K562 (cell line): ENCODE measurements at regions not wholly inside any gene's neighbourhood (a gene's known extent, or its start where the extent isn't known, plus 50 kb on each side); places are given as distances from the start of the nearest gene placed in this dataset.
"Not testable (repeated sequence)": the region's sequence is repeated elsewhere in the genome, so short reads cannot be mapped to it uniquely, and the experiment has no call there.

Experiments used
- ATAC-seq: fragments of 200-7000 bp; cut with Tn5 transposase; 3 replicates; pipeline ENCODE4 v1.9.1; 2020; ENCODE audit warnings: moderate library complexity
- BruUV-seq: library from RNA; stranded (reverse); fragments of 400-500 nt; replicated peaks from 2 replicates; lab custom pipeline; 2021; lab: Mats Ljungman, UMichigan
- CTCF ChIA-PET: fragments of 300-600 bp; formaldehyde crosslinking; extraction: SDS; loops from one replicate; lab custom pipeline; 2021; ENCODE audit warnings: low intra/inter-chr PET ratio; lab: Yijun Ruan, JAX
- POLR2A ChIA-PET: fragments of 300-600, 350-650 bp; sonication (Branson Sonifier 250); formaldehyde crosslinking; extraction: SDS; loops from one replicate; lab custom pipeline; 2021; ENCODE audit warnings: antibody characterized with exemption, inconsistent platforms; lab: Yijun Ruan, JAX
- DNase-seq, 4 experiments: peaks; one replicate each; pipeline versions ENCODE4 v3.0.0 to v3.0.0-alpha.2; 2011 to 2018; ENCODE audit warnings: low spot score in 3 of 4, mixed read lengths in 3 of 4; ENCODE audit errors: extremely low read depth in 1 of 4
- FAIRE-seq: peaks from 2 replicates; lab custom pipeline; 2011; peaks lifted over from hg19 to GRCh38; lab: Jason Lieb, UNC
- H2AFZ ChIP-seq: 2 replicates; pipeline ENCODE4 v1.6.0; 2011; ENCODE audit warnings: low read depth, low read length, control low read depth, inconsistent platforms
- H3K27ac ChIP-seq: fragments of 200-600 bp; 3 replicates; pipeline ENCODE4 v1.8.0; 2011; ENCODE audit warnings: low read depth, mild to moderate bottlenecking, control low read depth, inconsistent platforms, low read length, moderate library complexity, mixed read lengths; ENCODE audit errors: extremely low read depth
- H3K27me3 ChIP-seq, 2 experiments: fragments of 300-600 bp in 1 of 2; 2 replicates in 1 of 2; 3 replicates in 1 of 2; pipeline versions ENCODE4 v1.6.0 to v1.8.0; 2011; ENCODE audit warnings: inconsistent platforms in 2 of 2, low read length in 2 of 2, mild to moderate bottlenecking in 1 of 2, mixed read lengths in 1 of 2, moderate library complexity in 1 of 2; ENCODE audit not compliant: control insufficient read depth in 2 of 2, insufficient read depth in 2 of 2
- H3K36me3 ChIP-seq: fragments of 300-600 bp; 3 replicates; pipeline ENCODE4 v1.8.0; 2011; ENCODE audit warnings: mild to moderate bottlenecking, low read length, inconsistent platforms; ENCODE audit not compliant: control insufficient read depth, insufficient read depth
- H3K4me1 ChIP-seq, 2 experiments: fragments of 200-600 bp in 1 of 2; replicated peaks in 1 of 2; 2 replicates in 1 of 2; 3 replicates in 1 of 2; pipeline versions ENCODE4 v1.5.1 to v1.8.0; 2011; ENCODE audit warnings: inconsistent platforms in 2 of 2, low read length in 2 of 2, mild to moderate bottlenecking in 1 of 2, mixed read lengths in 1 of 2, moderate library complexity in 1 of 2; ENCODE audit not compliant: control insufficient read depth in 2 of 2, insufficient read depth in 2 of 2
- H3K4me2 ChIP-seq: 2 replicates; pipeline ENCODE4 v1.6.1; 2011; ENCODE audit warnings: low read length, control low read depth, inconsistent platforms, mixed read lengths; ENCODE audit not compliant: insufficient read depth
- H3K4me3 ChIP-seq: fragments of 200-600 bp; sonication (generic), shearing (Covaris generic); 2 replicates; pipeline ENCODE4 v1.5.1; 2016; ENCODE audit warnings: control low read depth, inconsistent platforms
- H3K79me2 ChIP-seq: fragments of 200-600 bp; 3 replicates; pipeline ENCODE4 v1.8.0; 2011; ENCODE audit warnings: low read length, inconsistent platforms; ENCODE audit not compliant: control insufficient read depth, insufficient read depth
- H3K9ac ChIP-seq, 2 experiments: 2 replicates each; pipeline versions ENCODE4 v1.6.0 to v1.6.1; 2011; ENCODE audit warnings: low read depth in 2 of 2, low read length in 2 of 2, control low read depth in 1 of 2, inconsistent platforms in 1 of 2, mild to moderate bottlenecking in 1 of 2, mixed read lengths in 1 of 2; ENCODE audit not compliant: insufficient read depth in 1 of 2
- H3K9me1 ChIP-seq: one replicate; pipeline ENCODE4 v1.6.0; 2011; ENCODE audit warnings: inconsistent platforms, mild to moderate bottlenecking, low read length, moderate library complexity; ENCODE audit not compliant: control insufficient read depth, insufficient read depth
- H3K9me3 ChIP-seq: replicated peaks from 2 replicates; pipeline ENCODE4 v1.5.1; 2011; ENCODE audit warnings: low read depth, low read length, inconsistent platforms; ENCODE audit not compliant: control insufficient read depth, insufficient read depth
- H4K20me1 ChIP-seq: replicated peaks from 2 replicates; pipeline ENCODE4 v1.6.1; 2011; ENCODE audit warnings: low read length, inconsistent platforms, mixed read lengths; ENCODE audit not compliant: control insufficient read depth, insufficient read depth
- NFIC ChIP-seq: fragments of 450-650 bp; IDR thresholded peaks from 2 replicates; pipeline ENCODE4 v1.6.1; 2017; ENCODE audit warnings: mild to moderate bottlenecking, inconsistent platforms
- WGBS: fragments of 100-300 bp; shearing (Covaris generic); methylation state at CpG from one replicate; pipeline ENCODE4 v1.1.6; 2016; ENCODE audit warnings: low coverage, mixed read lengths; ENCODE audit not compliant: insufficient coverage; ENCODE audit errors: missing lambda C conversion rate; 5-methylcytosine and 5-hydroxymethylcytosine counted together
- in situ Hi-C: fragments of 300-500 bp; cut with MboI; formaldehyde crosslinking; loops from 4 replicates; pipeline ENCODE4 v1.15.0; 2018; ENCODE audit warnings: inconsistent platforms, mixed read lengths
- intact Hi-C: fragments of 100-400 bp; cut with micrococcal nuclease; formaldehyde crosslinking; loops from 2 replicates; pipeline ENCODE4 v1.14.2; 2022
- TF ChIP-seq, protein P1 (sequence below), 3 experiments: IDR thresholded peaks in 2 of 3; conservative IDR thresholded peaks in 1 of 3; 2 replicates each; pipeline ENCODE4 v1.5.1; 2011 to 2012; ENCODE audit warnings: low read length in 3 of 3, mild to moderate bottlenecking in 3 of 3, control low read depth in 2 of 3, improper control_type of control experiment in 1 of 3, inconsistent platforms in 1 of 3, low read depth in 1 of 3, mixed read lengths in 1 of 3, moderate library complexity in 1 of 3; ENCODE audit not compliant: insufficient read depth in 2 of 3

GRCh38 chr15:30799565-30799964 is 104.2 kb upstream of the FAN1 start:
- H3K4me3 ChIP-seq, BruUV-seq, FAIRE-seq, H3K4me2 ChIP-seq, H3K9me3 ChIP-seq, H3K9ac ChIP-seq, in situ Hi-C loops, H3K4me1 ChIP-seq, intact Hi-C loops, DNase-seq, CTCF ChIA-PET, H4K20me1 ChIP-seq, POLR2A ChIA-PET, ATAC-seq, H3K27ac ChIP-seq, H2AFZ ChIP-seq, H3K36me3 ChIP-seq, H3K9me1 ChIP-seq, H3K79me2 ChIP-seq: not testable (repeated sequence)
- TF ChIP-seq, protein P1, sequence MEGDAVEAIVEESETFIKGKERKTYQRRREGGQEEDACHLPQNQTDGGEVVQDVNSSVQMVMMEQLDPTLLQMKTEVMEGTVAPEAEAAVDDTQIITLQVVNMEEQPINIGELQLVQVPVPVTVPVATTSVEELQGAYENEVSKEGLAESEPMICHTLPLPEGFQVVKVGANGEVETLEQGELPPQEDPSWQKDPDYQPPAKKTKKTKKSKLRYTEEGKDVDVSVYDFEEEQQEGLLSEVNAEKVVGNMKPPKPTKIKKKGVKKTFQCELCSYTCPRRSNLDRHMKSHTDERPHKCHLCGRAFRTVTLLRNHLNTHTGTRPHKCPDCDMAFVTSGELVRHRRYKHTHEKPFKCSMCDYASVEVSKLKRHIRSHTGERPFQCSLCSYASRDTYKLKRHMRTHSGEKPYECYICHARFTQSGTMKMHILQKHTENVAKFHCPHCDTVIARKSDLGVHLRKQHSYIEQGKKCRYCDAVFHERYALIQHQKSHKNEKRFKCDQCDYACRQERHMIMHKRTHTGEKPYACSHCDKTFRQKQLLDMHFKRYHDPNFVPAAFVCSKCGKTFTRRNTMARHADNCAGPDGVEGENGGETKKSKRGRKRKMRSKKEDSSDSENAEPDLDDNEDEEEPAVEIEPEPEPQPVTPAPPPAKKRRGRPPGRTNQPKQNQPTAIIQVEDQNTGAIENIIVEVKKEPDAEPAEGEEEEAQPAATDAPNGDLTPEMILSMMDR (IDR thresholded peaks at IDR 0.05 in 2 of 3, conservative IDR thresholded peaks at IDR 0.05 in 1 of 3; ENCODE audit: insufficient read depth in 2 of 3, low read depth in 1 of 3, low read length in 3 of 3) = peak in 2 of 3 experiments; percentile 2 to 26; a peak in 1 of 6 replicates
- TF ChIP-seq NFIC = peak; percentile 26; the same call in 1 of the 2 replicates
- 7% methylated on average over 4 of the region's 5 CpGs for whole genome bisulfite sequencing
- H3K27me3 ChIP-seq = peaks cover 3 to 25% of the 10 kb centered on the region in 2 experiments; a peak in 2 of 5 replicates
